Peyer's patch (tissue), 4 donors: ENCODE measurements at regions not wholly inside any gene's neighbourhood (a gene's known extent, or its start where the extent isn't known, plus 50 kb on each side); places are given as distances from the start of the nearest gene placed in this dataset.
"Not testable (repeated sequence)": the region's sequence is repeated elsewhere in the genome, so short reads cannot be mapped to it uniquely, and the experiment has no call there.

Experiments used
- DNase-seq, 3 donors: peaks; one replicate each; pipeline ENCODE4 v3.0.0-alpha.2; 2017 to 2019
- H3K27ac ChIP-seq, 4 donors: fragments of 200-600 bp; sonication (generic); one replicate each; pipeline ENCODE4 v1.5.1; 2016 to 2019
- H3K27me3 ChIP-seq, 2 donors: fragments of 200-600 bp; sonication (generic); one replicate each; pipeline ENCODE4 v1.5.1; 2019
- H3K36me3 ChIP-seq, 3 donors: fragments of 200-600 bp; sonication (generic); one replicate each; pipeline ENCODE4 v1.5.1; 2016 to 2019
- H3K4me1 ChIP-seq, 4 donors: fragments of 200-600 bp; sonication (generic); one replicate each; pipeline ENCODE4 v1.5.1; 2016 to 2019
- H3K4me3 ChIP-seq, 4 donors: fragments of 200-600 bp; sonication (generic); 1 replicate in 3 of 4; 2 replicates in 1 of 4; pipeline ENCODE4 v1.5.1; 2016 to 2019; ENCODE audit warnings: mild to moderate bottlenecking in 1 of 4
- H3K9me3 ChIP-seq, 4 donors: fragments of 200-600 bp; sonication (generic); one replicate each; pipeline ENCODE4 v1.5.1; 2016 to 2019; ENCODE audit warnings: mild to moderate bottlenecking in 1 of 4
- CTCF ChIP-seq, 6 experiments: fragments of 450-650 bp in 4 of 6; fragments of 200-600 bp in 2 of 6; sonication (generic) in 1 of 6; IDR thresholded peaks; one replicate each; pipeline ENCODE4 v1.5.1; 2017 to 2019; ENCODE audit warnings: antibody characterized with exemption in 6 of 6, mild to moderate bottlenecking in 3 of 6, moderate library complexity in 1 of 6
- POLR2A ChIP-seq, 2 donors: fragments of 450-650 bp; IDR thresholded peaks; one replicate each; pipeline ENCODE4 v1.5.1; 2017; ENCODE audit warnings: antibody characterized with exemption in 2 of 2, mild to moderate bottlenecking in 2 of 2, moderate library complexity in 2 of 2

GRCh38 chr4:54447304-54447703, 210.5 kb upstream of the KIT start:
- no peaks in the 10 kb centered on the region for H3K36me3 ChIP-seq
- DNase-seq, result no peak
- no peaks in the 10 kb centered on the region for H3K9me3 ChIP-seq
- no peak overlapping the region for H3K27ac ChIP-seq
- no peak overlapping the region for H3K4me3 ChIP-seq
- TF ChIP-seq CTCF (IDR thresholded peaks at IDR 0.05) (no peak), POLR2A (IDR thresholded peaks at IDR 0.05) (no peak)
- no peaks in the 10 kb centered on the region for H3K4me1 ChIP-seq
- no peaks in the 10 kb centered on the region for H3K27me3 ChIP-seq

GRCh38 chr4:54449999-54450398, 207.8 kb upstream of the KIT start:
- H3K27ac ChIP-seq, result no peak overlapping the region
- TF ChIP-seq CTCF (IDR thresholded peaks at IDR 0.05) (no peak), POLR2A (IDR thresholded peaks at IDR 0.05) (no peak)
- no peaks in the 10 kb centered on the region for H3K4me1 ChIP-seq

GRCh38 chr4:54466960-54467359, 190.8 kb upstream of the KIT start:
- not testable (repeated sequence) for H3K36me3 ChIP-seq, H3K27me3 ChIP-seq

More at GRCh38 chr4:54449999-54450398, 207.8 kb upstream of the KIT start:
- Histone ChIP-seq H3K27me3 (no peaks in the 10 kb centered on the region), H3K4me3 (no peak overlapping the region), H3K9me3 (no peaks in the 10 kb centered on the region), H3K36me3 (no peaks in the 10 kb centered on the region)
- DNase-seq, result no peak

GRCh38 chr4:54473077-54473545, 184.6 kb upstream of the KIT start:
- no peak overlapping the region for H3K27ac ChIP-seq
- no peak overlapping the region for H3K4me3 ChIP-seq
- no peaks in the 10 kb centered on the region for H3K36me3 ChIP-seq
- DNase-seq, result no peak
- TF ChIP-seq CTCF (IDR thresholded peaks at IDR 0.05) (no peak), POLR2A (IDR thresholded peaks at IDR 0.05) (no peak)
- no peaks in the 10 kb centered on the region for H3K4me1 ChIP-seq
- H3K27me3 ChIP-seq, result no peaks in the 10 kb centered on the region
- no peaks in the 10 kb centered on the region for H3K9me3 ChIP-seq

More at GRCh38 chr4:54466960-54467359, 190.8 kb upstream of the KIT start:
- H3K4me1 ChIP-seq, H3K27ac ChIP-seq, DNase-seq, H3K9me3 ChIP-seq, H3K4me3 ChIP-seq: not testable (repeated sequence)

- DNase-seq, result no peak
- Histone ChIP-seq H3K4me1 (no peaks in the 10 kb centered on the region), H3K27me3 (no peaks in the 10 kb centered on the region), H3K4me3 (no peak overlapping the region), H3K9me3 (no peaks in the 10 kb centered on the region), H3K27ac (no peak overlapping the region), H3K36me3 (no peaks in the 10 kb centered on the region)
- TF ChIP-seq POLR2A (IDR thresholded peaks at IDR 0.05) (no peak), CTCF (IDR thresholded peaks at IDR 0.05) (no peak)
These were observed 184.0 kb upstream of the KIT start for GRCh38 chr4:54473798-54474197.

GRCh38 chr4:54475546-54475945, 182.2 kb upstream of the KIT start:
- TF ChIP-seq CTCF (IDR thresholded peaks at IDR 0.05), result no peak
- TF ChIP-seq POLR2A (IDR thresholded peaks at IDR 0.05), result no peak

More at GRCh38 chr4:54475546-54475945, 182.2 kb upstream of the KIT start:
- no peaks in the 10 kb centered on the region for H3K27me3 ChIP-seq
- H3K4me1 ChIP-seq, result no peaks in the 10 kb centered on the region
- no peaks in the 10 kb centered on the region for H3K36me3 ChIP-seq
- no peak for DNase-seq
- no peak overlapping the region for H3K27ac ChIP-seq
- no peak overlapping the region for H3K4me3 ChIP-seq
- no peaks in the 10 kb centered on the region for H3K9me3 ChIP-seq
